ENCODE measurements at regions not wholly inside any gene's neighbourhood (a gene's known extent, or its start where the extent isn't known, plus 50 kb on each side); places are given as distances from the start of the nearest gene placed in this dataset.

GRCh38 chr15:38854506-38854905 is 289.9 kb upstream of the RASGRP1 start:
- DNase-seq (ENCODE audit: low read depth): peak; percentile 84

- DNase-seq (ENCODE audit: low read depth): no peak
Measured at GRCh38 chr15:38857814-38858213, 293.2 kb upstream of the RASGRP1 start.

- DNase-seq (ENCODE audit: low read depth): no peak
Measured at GRCh38 chr15:38859574-38859973, 295.0 kb upstream of the RASGRP1 start.

- no peak for DNase-seq (ENCODE audit: low read depth)
Measured at GRCh38 chr15:38860253-38860652, 295.6 kb upstream of the RASGRP1 start.

GRCh38 chr15:38860674-38861073 is 296.1 kb upstream of the RASGRP1 start:
- DNase-seq (ENCODE audit: low read depth): no peak

GRCh38 chr15:38861108-38861507 is 296.5 kb upstream of the RASGRP1 start:
- DNase-seq (ENCODE audit: low read depth): no peak

- no peak for DNase-seq (ENCODE audit: low read depth)
Measured at GRCh38 chr15:38862099-38862498, 297.5 kb upstream of the RASGRP1 start.

GRCh38 chr15:38863381-38863780 is 298.8 kb upstream of the RASGRP1 start:
- no peak for DNase-seq (ENCODE audit: low read depth)

GRCh38 chr15:38864122-38864521 is 299.5 kb upstream of the RASGRP1 start:
- no peak for DNase-seq (ENCODE audit: low read depth)

- no peak for DNase-seq (ENCODE audit: low read depth)
Measured at GRCh38 chr15:38864827-38865581, 300.4 kb upstream of the RASGRP1 start.

GRCh38 chr15:38867556-38867955 is 302.9 kb upstream of the RASGRP1 start:
- peak; percentile 73 for DNase-seq (ENCODE audit: low read depth)

- DNase-seq (ENCODE audit: low read depth): peak; percentile 97
Measured at GRCh38 chr15:38868326-38869114, 303.9 kb upstream of the RASGRP1 start.

- DNase-seq (ENCODE audit: low read depth): no peak
Measured at GRCh38 chr15:38871638-38872037, 307.0 kb upstream of the RASGRP1 start.

GRCh38 chr15:38872732-38873131 is 308.1 kb upstream of the RASGRP1 start:
- DNase-seq (ENCODE audit: low read depth): no peak

GRCh38 chr15:38873158-38873557 is 308.5 kb upstream of the RASGRP1 start:
- peak; percentile 15 for DNase-seq (ENCODE audit: low read depth)

GRCh38 chr15:38874464-38874863 is 309.9 kb upstream of the RASGRP1 start:
- peak; percentile 55 for DNase-seq (ENCODE audit: low read depth)

- DNase-seq (ENCODE audit: low read depth): peak; percentile 65
Measured at GRCh38 chr15:38876211-38876610, 311.6 kb upstream of the RASGRP1 start.

- DNase-seq (ENCODE audit: low read depth): peak; percentile 69
Measured at GRCh38 chr15:38876621-38877020, 312.0 kb upstream of the RASGRP1 start.

GRCh38 chr15:38877471-38877870 is 312.9 kb upstream of the RASGRP1 start:
- peak; percentile 33 for DNase-seq (ENCODE audit: low read depth)

GRCh38 chr15:38878026-38878425 is 313.4 kb upstream of the RASGRP1 start:
- no peak for DNase-seq (ENCODE audit: low read depth)

GRCh38 chr15:38878926-38879325 is 314.3 kb upstream of the RASGRP1 start:
- peak; percentile 60 for DNase-seq (ENCODE audit: low read depth)

- DNase-seq (ENCODE audit: low read depth): peak; percentile 74
Measured at GRCh38 chr15:38879909-38880471, 315.4 kb upstream of the RASGRP1 start.

- DNase-seq (ENCODE audit: low read depth): no peak
Measured at GRCh38 chr15:38882221-38882620, 317.6 kb upstream of the RASGRP1 start.

Data from M059J (cell line).